SK-N-MC (cell line): ENCODE measurements at regions not wholly inside any gene's neighbourhood (a gene's known extent, or its start where the extent isn't known, plus 50 kb on each side); places are given as distances from the start of the nearest gene placed in this dataset.

ENCODE experiments used
- FOXP2 ChIP-seq: optimal IDR thresholded peaks from 2 replicates; pipeline ENCODE3; 2011; ENCODE audit warnings: mild to moderate bottlenecking, moderate library complexity; ENCODE audit not compliant: insufficient read depth; ENCODE audit errors: extremely low read length, control extremely low read depth
- POLR2AphosphoS5 ChIP-seq: IDR thresholded peaks from 2 replicates; pipeline ENCODE4 v1.6.1; 2012; ENCODE audit warnings: mild to moderate bottlenecking, low read depth, low read length, borderline replicate concordance

DNA sequence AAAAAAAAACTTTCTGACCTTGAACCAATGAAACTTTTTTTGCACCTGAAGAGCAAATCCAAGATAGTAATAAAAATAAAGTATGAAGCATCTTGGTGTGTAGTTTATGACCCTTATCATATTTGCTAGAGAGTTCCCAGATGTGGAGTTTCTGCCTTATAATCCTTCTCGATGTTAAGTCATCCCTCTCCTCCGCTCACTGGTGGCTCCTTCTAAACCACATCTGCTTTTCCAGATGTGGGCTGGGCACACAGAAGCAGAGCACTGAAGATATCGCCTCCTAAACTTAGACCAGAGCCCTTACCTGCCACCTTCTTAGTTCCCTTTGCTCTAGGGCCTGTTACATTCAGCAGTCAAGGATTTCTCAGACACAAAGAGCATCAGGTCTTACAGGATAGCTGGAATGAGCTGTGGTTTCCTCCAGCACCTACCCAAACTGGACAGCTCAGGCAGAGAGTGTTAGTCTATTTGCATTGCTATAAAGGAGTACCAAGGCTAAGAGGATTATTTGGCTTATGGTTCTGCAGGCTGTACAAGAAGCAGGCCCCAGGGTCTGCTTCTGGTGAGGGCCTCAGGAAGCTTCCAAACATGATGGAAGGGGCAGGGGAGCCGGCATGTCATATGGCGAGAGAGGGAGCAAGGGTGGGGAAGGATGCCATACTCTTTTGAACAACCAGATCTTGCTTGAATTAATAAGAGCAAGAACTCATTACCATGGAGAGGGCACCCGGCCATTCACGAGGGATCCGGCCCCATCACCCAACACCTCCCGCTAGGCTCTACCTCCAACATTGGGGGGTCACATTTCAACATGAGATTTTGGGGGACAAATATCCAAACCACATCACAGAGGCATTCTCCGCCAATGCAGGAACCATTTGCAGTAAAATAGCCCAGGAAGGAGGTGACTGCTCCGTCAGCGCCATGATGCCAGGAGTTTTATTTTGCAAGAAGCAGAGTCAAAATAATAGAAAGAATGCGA lies 75.6 kb upstream of the HELT start:
- TF ChIP-seq POLR2AphosphoS5 (no peak), FOXP2 (no peak)
